Peyer's patch (tissue), 4 donors: ENCODE measurements at regions not wholly inside any gene's neighbourhood (a gene's known extent, or its start where the extent isn't known, plus 50 kb on each side); places are given as distances from the start of the nearest gene placed in this dataset.
"Not testable (repeated sequence)": the region's sequence is repeated elsewhere in the genome, so short reads cannot be mapped to it uniquely, and the experiment has no call there.

Experiments
- DNase-seq, 3 donors: peaks; one replicate each; pipeline ENCODE4 v3.0.0-alpha.2; 2017 to 2019
- H3K27ac ChIP-seq, 4 donors: fragments of 200-600 bp; sonication (generic); one replicate each; pipeline ENCODE4 v1.5.1; 2016 to 2019
- H3K27me3 ChIP-seq, 2 donors: fragments of 200-600 bp; sonication (generic); one replicate each; pipeline ENCODE4 v1.5.1; 2019
- H3K36me3 ChIP-seq, 3 donors: fragments of 200-600 bp; sonication (generic); one replicate each; pipeline ENCODE4 v1.5.1; 2016 to 2019
- H3K4me1 ChIP-seq, 4 donors: fragments of 200-600 bp; sonication (generic); one replicate each; pipeline ENCODE4 v1.5.1; 2016 to 2019
- H3K4me3 ChIP-seq, 4 donors: fragments of 200-600 bp; sonication (generic); 1 replicate in 3 of 4; 2 replicates in 1 of 4; pipeline ENCODE4 v1.5.1; 2016 to 2019; ENCODE audit warnings: mild to moderate bottlenecking in 1 of 4
- H3K9me3 ChIP-seq, 4 donors: fragments of 200-600 bp; sonication (generic); one replicate each; pipeline ENCODE4 v1.5.1; 2016 to 2019; ENCODE audit warnings: mild to moderate bottlenecking in 1 of 4
- CTCF ChIP-seq, 6 experiments: fragments of 450-650 bp in 4 of 6; fragments of 200-600 bp in 2 of 6; sonication (generic) in 1 of 6; IDR thresholded peaks; one replicate each; pipeline ENCODE4 v1.5.1; 2017 to 2019; ENCODE audit warnings: antibody characterized with exemption in 6 of 6, mild to moderate bottlenecking in 3 of 6, moderate library complexity in 1 of 6
- POLR2A ChIP-seq, 2 donors: fragments of 450-650 bp; IDR thresholded peaks; one replicate each; pipeline ENCODE4 v1.5.1; 2017; ENCODE audit warnings: antibody characterized with exemption in 2 of 2, mild to moderate bottlenecking in 2 of 2, moderate library complexity in 2 of 2

GRCh38 chr2:16392647-16393499 is 272.8 kb downstream of the CYRIA start:
- no peak for DNase-seq
- H3K27ac ChIP-seq: no peak overlapping the region
- no peaks in the 10 kb centered on the region for H3K27me3 ChIP-seq
- H3K36me3 ChIP-seq: no peaks in the 10 kb centered on the region
- no peak overlapping the region for H3K4me3 ChIP-seq
- TF ChIP-seq CTCF (IDR thresholded peaks at IDR 0.05) (no peak), POLR2A (IDR thresholded peaks at IDR 0.05) (no peak)
- no peaks in the 10 kb centered on the region for H3K4me1 ChIP-seq
- no peaks in the 10 kb centered on the region for H3K9me3 ChIP-seq

- Histone ChIP-seq H3K36me3 (no peaks in the 10 kb centered on the region), H3K27ac (no peak overlapping the region), H3K27me3 (no peaks in the 10 kb centered on the region), H3K4me3 (no peak overlapping the region), H3K9me3 (no peaks in the 10 kb centered on the region), H3K4me1 (no peaks in the 10 kb centered on the region)
- TF ChIP-seq CTCF (IDR thresholded peaks at IDR 0.05): no peak
- no peak for TF ChIP-seq POLR2A (IDR thresholded peaks at IDR 0.05)
- DNase-seq: no peak
Measured at GRCh38 chr2:16391986-16392385, 273.6 kb downstream of the CYRIA start.

GRCh38 chr2:16390561-16390960 is 275.1 kb downstream of the CYRIA start:
- Histone ChIP-seq H3K36me3 (no peaks in the 10 kb centered on the region), H3K9me3 (no peaks in the 10 kb centered on the region)
- TF ChIP-seq CTCF (IDR thresholded peaks at IDR 0.05) (no peak), POLR2A (IDR thresholded peaks at IDR 0.05) (no peak)

GRCh38 chr2:16389611-16390010 is 276.0 kb downstream of the CYRIA start:
- TF ChIP-seq CTCF (IDR thresholded peaks at IDR 0.05): no peak
- TF ChIP-seq POLR2A (IDR thresholded peaks at IDR 0.05): no peak
- no peak for DNase-seq
- Histone ChIP-seq H3K27ac (no peak overlapping the region), H3K4me3 (no peak overlapping the region), H3K36me3 (no peaks in the 10 kb centered on the region), H3K9me3 (no peaks in the 10 kb centered on the region), H3K27me3 (no peaks in the 10 kb centered on the region), H3K4me1 (no peaks in the 10 kb centered on the region)

More at GRCh38 chr2:16390561-16390960, 275.1 kb downstream of the CYRIA start:
- H3K27me3 ChIP-seq: no peaks in the 10 kb centered on the region
- no peak for DNase-seq
- H3K4me3 ChIP-seq: no peak overlapping the region
- no peak overlapping the region for H3K27ac ChIP-seq
- no peaks in the 10 kb centered on the region for H3K4me1 ChIP-seq

- not testable (repeated sequence) for DNase-seq, H3K27me3 ChIP-seq, H3K27ac ChIP-seq, H3K4me1 ChIP-seq, H3K9me3 ChIP-seq, H3K36me3 ChIP-seq, H3K4me3 ChIP-seq
Measured at GRCh38 chr2:16388199-16388830, 277.3 kb downstream of the CYRIA start.

GRCh38 chr2:16387461-16387984 is 278.1 kb downstream of the CYRIA start:
- Histone ChIP-seq H3K4me1 (no peaks in the 10 kb centered on the region), H3K4me3 (no peak overlapping the region), H3K27me3 (no peaks in the 10 kb centered on the region), H3K27ac (no peak overlapping the region), H3K9me3 (no peaks in the 10 kb centered on the region), H3K36me3 (no peaks in the 10 kb centered on the region)
- TF ChIP-seq CTCF (IDR thresholded peaks at IDR 0.05) (no peak), POLR2A (IDR thresholded peaks at IDR 0.05) (no peak)
- no peak for DNase-seq
